Mammary epithelial cell (primary cell): ENCODE measurements at regions not wholly inside any gene's neighbourhood (a gene's known extent, or its start where the extent isn't known, plus 50 kb on each side); places are given as distances from the start of the nearest gene placed in this dataset.

Experiments
- EZH2 ChIP-seq: IDR thresholded peaks from 2 replicates; pipeline ENCODE4 v1.6.1; 2012; ENCODE audit warnings: low read length, inconsistent platforms, borderline replicate concordance
- TF ChIP-seq, protein P1 (sequence below), 2 donors: IDR thresholded peaks in 1 of 2; conservative IDR thresholded peaks in 1 of 2; 2 replicates each; pipeline ENCODE4 v1.5.1; 2011 to 2012; ENCODE audit warnings: inconsistent platforms in 2 of 2, low read length in 2 of 2, mild to moderate bottlenecking in 2 of 2, control low read depth in 1 of 2, low read depth in 1 of 2; ENCODE audit not compliant: insufficient read depth in 1 of 2; ENCODE audit errors: extremely low read depth in 1 of 2

DNA sequence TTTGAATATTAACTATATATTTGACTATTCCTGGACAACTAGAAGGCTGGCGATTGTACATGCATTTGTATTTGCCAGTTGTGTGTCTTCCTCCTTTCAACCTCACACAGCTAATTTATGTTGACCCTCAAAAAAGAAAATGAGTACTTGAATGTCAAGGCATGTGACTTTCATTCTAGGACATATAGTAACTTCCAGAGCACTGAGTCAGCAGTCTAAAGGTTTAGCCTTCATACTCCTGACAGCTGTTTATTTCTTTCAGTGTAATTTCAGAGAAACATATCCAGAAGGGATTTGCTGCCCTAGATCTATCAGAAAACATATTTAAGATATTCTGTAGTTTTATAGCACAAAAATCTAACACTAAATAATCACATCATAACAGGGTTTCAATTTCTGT, 74.6 kb upstream of the GOLGA8J start:
- TF ChIP-seq, protein P1, sequence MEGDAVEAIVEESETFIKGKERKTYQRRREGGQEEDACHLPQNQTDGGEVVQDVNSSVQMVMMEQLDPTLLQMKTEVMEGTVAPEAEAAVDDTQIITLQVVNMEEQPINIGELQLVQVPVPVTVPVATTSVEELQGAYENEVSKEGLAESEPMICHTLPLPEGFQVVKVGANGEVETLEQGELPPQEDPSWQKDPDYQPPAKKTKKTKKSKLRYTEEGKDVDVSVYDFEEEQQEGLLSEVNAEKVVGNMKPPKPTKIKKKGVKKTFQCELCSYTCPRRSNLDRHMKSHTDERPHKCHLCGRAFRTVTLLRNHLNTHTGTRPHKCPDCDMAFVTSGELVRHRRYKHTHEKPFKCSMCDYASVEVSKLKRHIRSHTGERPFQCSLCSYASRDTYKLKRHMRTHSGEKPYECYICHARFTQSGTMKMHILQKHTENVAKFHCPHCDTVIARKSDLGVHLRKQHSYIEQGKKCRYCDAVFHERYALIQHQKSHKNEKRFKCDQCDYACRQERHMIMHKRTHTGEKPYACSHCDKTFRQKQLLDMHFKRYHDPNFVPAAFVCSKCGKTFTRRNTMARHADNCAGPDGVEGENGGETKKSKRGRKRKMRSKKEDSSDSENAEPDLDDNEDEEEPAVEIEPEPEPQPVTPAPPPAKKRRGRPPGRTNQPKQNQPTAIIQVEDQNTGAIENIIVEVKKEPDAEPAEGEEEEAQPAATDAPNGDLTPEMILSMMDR (conservative IDR thresholded peaks at IDR 0.05 in 1 of 2, IDR thresholded peaks at IDR 0.05 in 1 of 2; ENCODE audit: extremely low read depth in 1 of 2, insufficient read depth in 1 of 2, low read depth in 1 of 2, low read length in 2 of 2): no peak
- no peak for TF ChIP-seq EZH2
